ENCODE measurements at regions not wholly inside any gene's neighbourhood (a gene's known extent, or its start where the extent isn't known, plus 50 kb on each side); places are given as distances from the start of the nearest gene placed in this dataset.

- no peak for TF ChIP-seq CTCF (IDR thresholded peaks at IDR 0.05)
- TF ChIP-seq POLR2AphosphoS5 (IDR thresholded peaks at IDR 0.05), result no peak
- TF ChIP-seq POLR2A (IDR thresholded peaks at IDR 0.05), result no peak
- TF ChIP-seq EP300 (IDR thresholded peaks at IDR 0.05; ENCODE audit: low read depth), result no peak
These were observed 260.5 kb downstream of the GADD45G start for GRCh38 chr9:89865357-89865756.
